HG03442 (cell line): ENCODE measurements at regions not wholly inside any gene's neighbourhood (a gene's known extent, or its start where the extent isn't known, plus 50 kb on each side); places are given as distances from the start of the nearest gene placed in this dataset.
A peak's percentile ranks its signal among the peaks of the same experiment; 100 is the strongest.
"Not testable (repeated sequence)": the region's sequence is repeated elsewhere in the genome, so short reads cannot be mapped to it uniquely, and the experiment has no call there.

Experiments
- ATAC-seq: cut with Tn5 transposase; IDR thresholded peaks from one replicate; pipeline ENCODE4 v1.9.1; 2021; ENCODE audit warnings: mild to moderate bottlenecking, moderate library complexity; ENCODE audit not compliant: unreplicated experiment

GRCh38 chr11:88061111-88061510 lies 114.1 kb downstream of the RAB38 start:
- ATAC-seq, result no peak

- no peak for ATAC-seq
Observed at GRCh38 chr11:88059326-88059725, 115.9 kb downstream of the RAB38 start.

GRCh38 chr11:88051396-88051795 lies 123.8 kb downstream of the RAB38 start:
- no peak for ATAC-seq

- ATAC-seq, result no peak
Observed at GRCh38 chr11:88050247-88050646, 125.0 kb downstream of the RAB38 start.

GRCh38 chr11:88045288-88045687 lies 130.0 kb downstream of the RAB38 start:
- ATAC-seq, result not testable (repeated sequence)

- not testable (repeated sequence) for ATAC-seq
Observed at GRCh38 chr11:88044658-88045057, 130.6 kb downstream of the RAB38 start.

GRCh38 chr11:88043149-88043548 lies 132.1 kb downstream of the RAB38 start:
- ATAC-seq, result no peak

- no peak for ATAC-seq
Observed at GRCh38 chr11:88042647-88043046, 132.6 kb downstream of the RAB38 start.

- no peak for ATAC-seq
Observed at GRCh38 chr11:88042238-88042637, 133.0 kb downstream of the RAB38 start.

- no peak for ATAC-seq
Observed at GRCh38 chr11:88041679-88042078, 133.6 kb downstream of the RAB38 start.

GRCh38 chr11:88040148-88040496 lies 135.1 kb downstream of the RAB38 start:
- ATAC-seq, result no peak

- no peak for ATAC-seq
Observed at GRCh38 chr11:88039476-88040147, 135.6 kb downstream of the RAB38 start.

- no peak for ATAC-seq
Observed at GRCh38 chr11:88038063-88038462, 137.2 kb downstream of the RAB38 start.

- no peak for ATAC-seq
Observed at GRCh38 chr11:88036701-88037100, 138.5 kb downstream of the RAB38 start.

- no peak for ATAC-seq
Observed at GRCh38 chr11:88035271-88035670, 140.0 kb downstream of the RAB38 start.

- no peak for ATAC-seq
Observed at GRCh38 chr11:88017666-88018065, 157.6 kb downstream of the RAB38 start.

- peak; percentile 88 for ATAC-seq
Observed at GRCh38 chr11:88016392-88017170, 158.7 kb downstream of the RAB38 start.

- no peak for ATAC-seq
Observed at GRCh38 chr11:88015170-88015569, 160.1 kb downstream of the RAB38 start.

- no peak for ATAC-seq
Observed at GRCh38 chr11:88013508-88014065, 161.7 kb downstream of the RAB38 start.

GRCh38 chr11:88012456-88012855 lies 162.8 kb downstream of the RAB38 start:
- no peak for ATAC-seq

- ATAC-seq, result no peak
Observed at GRCh38 chr11:87976009-87976408, 199.2 kb downstream of the RAB38 start.

- no peak for ATAC-seq
Observed at GRCh38 chr11:87974797-87975196, 200.4 kb downstream of the RAB38 start.
